H9 (cell line): ENCODE measurements at regions not wholly inside any gene's neighbourhood (a gene's known extent, or its start where the extent isn't known, plus 50 kb on each side); places are given as distances from the start of the nearest gene placed in this dataset.

Experiments
- DNase-seq: peaks from one replicate; pipeline ENCODE4 v3.0.0-alpha.2; 2017
- H2AFZ ChIP-seq: one replicate; pipeline ENCODE4 v1.6.1; 2013; ENCODE audit warnings: mild to moderate bottlenecking, low read length, control low read depth, moderate library complexity
- H2AK5ac ChIP-seq: 2 replicates; pipeline ENCODE4 v1.6.1; 2013; ENCODE audit warnings: low read length, control low read depth, mixed read lengths; ENCODE audit not compliant: insufficient read length
- H2BK120ac ChIP-seq: one replicate; pipeline ENCODE4 v1.6.1; 2013; ENCODE audit warnings: low read depth, mild to moderate bottlenecking, low read length, control low read depth, inconsistent platforms; ENCODE audit not compliant: poor library complexity, severe bottlenecking
- H2BK12ac ChIP-seq: 2 replicates; pipeline ENCODE4 v1.6.1; 2013; ENCODE audit warnings: low read length, control low read depth, mixed read lengths, low read depth; ENCODE audit not compliant: insufficient read length
- H2BK15ac ChIP-seq: 2 replicates; pipeline ENCODE4 v1.6.1; 2013; ENCODE audit warnings: low read depth, low read length, control low read depth
- H2BK20ac ChIP-seq: one replicate; pipeline ENCODE4 v1.6.1; 2013; ENCODE audit warnings: low read depth, mild to moderate bottlenecking, low read length, control low read depth, inconsistent platforms; ENCODE audit not compliant: poor library complexity, severe bottlenecking
- H2BK5ac ChIP-seq: 2 replicates; pipeline ENCODE4 v1.6.1; 2013; ENCODE audit warnings: low read length, control low read depth, mixed read lengths; ENCODE audit not compliant: insufficient read length
- H3K14ac ChIP-seq: 2 replicates; pipeline ENCODE4 v1.6.1; 2013; ENCODE audit warnings: low read length, control low read depth; ENCODE audit not compliant: insufficient read depth
- H3K18ac ChIP-seq: 2 replicates; pipeline ENCODE4 v1.6.1; 2013; ENCODE audit warnings: low read depth, mild to moderate bottlenecking, mixed read lengths, low read length, control low read depth; ENCODE audit not compliant: insufficient read length
- H3K23ac ChIP-seq: 2 replicates; pipeline ENCODE4 v1.6.1; 2013; ENCODE audit warnings: low read length, control low read depth, mixed read lengths, low read depth; ENCODE audit not compliant: insufficient read length
- H3K23me2 ChIP-seq: 2 replicates; pipeline ENCODE4 v1.6.1; 2013; ENCODE audit warnings: low read depth, mild to moderate bottlenecking, mixed read lengths, low read length, control low read depth; ENCODE audit not compliant: insufficient read length, poor library complexity, severe bottlenecking
- H3K27ac ChIP-seq: 2 replicates; pipeline ENCODE4 v1.5.1; 2013; ENCODE audit warnings: low read length, control low read depth, mixed read lengths, low read depth; ENCODE audit not compliant: insufficient read length
- H3K27me3 ChIP-seq: 2 replicates; pipeline ENCODE4 v1.6.1; 2013; ENCODE audit warnings: low read length, control low read depth, inconsistent platforms; ENCODE audit not compliant: insufficient read depth
- H3K4ac ChIP-seq: 2 replicates; pipeline ENCODE4 v1.6.1; 2013; ENCODE audit warnings: low read depth, mild to moderate bottlenecking, control low read depth, inconsistent platforms, low read length, moderate library complexity
- H3K4me1 ChIP-seq: 2 replicates; pipeline ENCODE4 v1.6.1; 2013; ENCODE audit warnings: low read length, control low read depth, inconsistent platforms; ENCODE audit not compliant: insufficient read depth
- H3K4me2 ChIP-seq: 2 replicates; pipeline ENCODE4 v1.6.1; 2013; ENCODE audit warnings: low read length, control low read depth, mixed read lengths; ENCODE audit not compliant: insufficient read length, insufficient read depth
- H3K56ac ChIP-seq: 2 replicates; pipeline ENCODE4 v1.6.1; 2013; ENCODE audit warnings: low read depth, mild to moderate bottlenecking, mixed read lengths, low read length, control low read depth; ENCODE audit not compliant: insufficient read length
- H3K79me1 ChIP-seq: 2 replicates; pipeline ENCODE4 v1.6.1; 2013; ENCODE audit warnings: low read depth, mild to moderate bottlenecking, moderate library complexity, low read length, control low read depth, inconsistent platforms; ENCODE audit not compliant: insufficient read depth, poor library complexity, severe bottlenecking
- H3K79me2 ChIP-seq: 2 replicates; pipeline ENCODE4 v1.6.1; 2013; ENCODE audit warnings: low read length, control low read depth, inconsistent platforms; ENCODE audit not compliant: insufficient read depth
- H3K9ac ChIP-seq: 2 replicates; pipeline ENCODE4 v1.6.1; 2013; ENCODE audit warnings: low read length, control low read depth, mixed read lengths; ENCODE audit not compliant: insufficient read length; ENCODE audit errors: extremely low read depth
- H3K9me3 ChIP-seq: one replicate; pipeline ENCODE4 v1.6.1; 2013; ENCODE audit warnings: low read depth, low read length, inconsistent platforms; ENCODE audit not compliant: control insufficient read depth
- H3T11ph ChIP-seq: one replicate; pipeline ENCODE4 v1.6.1; 2013; ENCODE audit warnings: mild to moderate bottlenecking, low read length, control low read depth, inconsistent platforms
- H4K20me1 ChIP-seq: one replicate; pipeline ENCODE4 v1.6.1; 2013; ENCODE audit not compliant: control insufficient read depth, insufficient read length, insufficient read depth
- H4K5ac ChIP-seq: 2 replicates; pipeline ENCODE4 v1.6.1; 2013; ENCODE audit warnings: low read depth, mild to moderate bottlenecking, mixed read lengths, low read length, control low read depth; ENCODE audit not compliant: insufficient read length
- H4K8ac ChIP-seq: replicated peaks from 2 replicates; pipeline ENCODE4 v1.6.1; 2013; ENCODE audit warnings: low read length, control low read depth, mixed read lengths, low read depth; ENCODE audit not compliant: insufficient read length
- H4K91ac ChIP-seq: 2 replicates; pipeline ENCODE4 v1.6.1; 2013; ENCODE audit warnings: low read depth, mild to moderate bottlenecking, moderate library complexity, mixed read lengths, low read length, control low read depth; ENCODE audit not compliant: insufficient read length
- H3K27ac Mint-ChIP-seq, 3 experiments: 2 replicates in 2 of 3; 3 replicates in 1 of 3; pipeline ENCODE4 v1.8.0; 2020 to 2021; ENCODE audit warnings: mixed read lengths in 3 of 3, mild to moderate bottlenecking in 1 of 3, moderate library complexity in 1 of 3
- H3K27me3 Mint-ChIP-seq: 2 replicates; pipeline ENCODE4 v1.8.0; 2021; ENCODE audit warnings: low read depth, mild to moderate bottlenecking, moderate library complexity, mixed read lengths
- H3K36me3 Mint-ChIP-seq, 3 experiments: 2 replicates in 2 of 3; 3 replicates in 1 of 3; pipeline ENCODE4 v1.8.0; 2020 to 2021; ENCODE audit warnings: low read depth in 3 of 3, mixed read lengths in 3 of 3; ENCODE audit not compliant: insufficient read depth in 1 of 3
- H3K4me1 Mint-ChIP-seq, 2 experiments: 2 replicates each; pipeline ENCODE4 v1.8.0; 2020; ENCODE audit warnings: mixed read lengths in 2 of 2
- H3K4me3 Mint-ChIP-seq, 2 experiments: 2 replicates in 1 of 2; 3 replicates in 1 of 2; pipeline ENCODE4 v1.8.0; 2020 to 2021; ENCODE audit warnings: mild to moderate bottlenecking in 2 of 2, mixed read lengths in 2 of 2, moderate library complexity in 1 of 2
- H3K9me3 Mint-ChIP-seq, 2 experiments: 2 replicates in 1 of 2; 3 replicates in 1 of 2; pipeline ENCODE4 v1.8.0; 2020; ENCODE audit warnings: mild to moderate bottlenecking in 2 of 2, mixed read lengths in 2 of 2, moderate library complexity in 1 of 2
- WGBS: extraction: QIAGEN DNeasy Blood & Tissue Kit; methylation state at CpG from one replicate; pipeline ENCODE4 v1.1.7; 2013; ENCODE audit warnings: missing lambda C conversion rate, low lambda C conversion rate, mixed read lengths; ENCODE audit not compliant: insufficient read length; ENCODE audit errors: extremely low coverage; 5-methylcytosine and 5-hydroxymethylcytosine counted together
- TF ChIP-seq, protein P1 (sequence below): fragments of 200-600 bp; sonication (generic); conservative IDR thresholded peaks from 3 replicates; pipeline ENCODE4 v1.8.0; 2021; ENCODE audit warnings: antibody characterized with exemption, mild to moderate bottlenecking

DNA sequence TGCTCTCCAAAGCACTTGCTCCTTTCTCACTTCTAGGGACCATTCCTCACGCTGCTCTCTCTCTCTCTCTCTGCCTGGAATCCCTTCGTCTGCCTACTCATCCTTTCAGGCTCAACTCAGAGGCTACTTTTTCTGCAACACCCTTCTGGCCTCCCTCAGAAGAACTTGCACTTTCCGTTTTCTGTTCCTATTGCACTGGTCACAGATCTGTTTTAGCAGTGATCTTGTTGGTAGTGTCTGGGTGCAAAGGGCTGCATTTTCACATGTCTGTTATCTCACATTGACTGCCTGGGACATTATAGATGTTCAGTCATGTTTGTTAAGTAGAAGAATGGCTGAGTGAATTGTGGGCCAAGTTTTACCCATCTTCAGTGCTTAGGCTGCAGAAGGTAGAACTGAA lies 63.5 kb downstream of the RIN2 start:
- H2BK20ac ChIP-seq, result no peak overlapping the region
- H3K23ac ChIP-seq, result no peak overlapping the region
- no peaks in the 10 kb centered on the region; the same call in 1 of the 2 replicates for H3K4me1 ChIP-seq
- no peak overlapping the region for H4K5ac ChIP-seq
- no peaks in the 10 kb centered on the region for H4K20me1 ChIP-seq
- peaks cover 8% of the 10 kb centered on the region in 2 experiments for H3K4me1 Mint-ChIP-seq
- no peaks in the 10 kb centered on the region for H3K79me2 ChIP-seq
- no peak overlapping the region for H4K8ac ChIP-seq
- no peak overlapping the region for H2AK5ac ChIP-seq
- no peak overlapping the region for H2AFZ ChIP-seq
- no peaks in the 10 kb centered on the region; the same call in 1 of the 2 replicates for H3K27me3 Mint-ChIP-seq
- H2BK5ac ChIP-seq, result no peak overlapping the region
- no peak overlapping the region for H3K14ac ChIP-seq
- H3K56ac ChIP-seq, result no peak overlapping the region
- no peak overlapping the region for H2BK12ac ChIP-seq
- H2BK120ac ChIP-seq, result no peak overlapping the region
- no peak overlapping the region for H3K9ac ChIP-seq
- H3K4me2 ChIP-seq, result no peak overlapping the region
- H3K9me3 Mint-ChIP-seq, result no peaks in the 10 kb centered on the region; a peak in 1 of 5 replicates
- H3K27ac ChIP-seq, result no peak overlapping the region
- H3K27ac Mint-ChIP-seq, result no peak overlapping the region
- no peak overlapping the region for H3K4ac ChIP-seq
- WGBS, result no CpG with 5 or more reads among the region's 3 CpGs
- H4K91ac ChIP-seq, result no peak overlapping the region
- no peak overlapping the region for H3K18ac ChIP-seq
- H3K23me2 ChIP-seq, result no peaks in the 10 kb centered on the region
- no peak overlapping the region for H3T11ph ChIP-seq
- no peak overlapping the region for H3K4me3 Mint-ChIP-seq
- no peaks in the 10 kb centered on the region for H3K9me3 ChIP-seq
- no peaks in the 10 kb centered on the region for H3K27me3 ChIP-seq
- no peaks in the 10 kb centered on the region for H3K36me3 Mint-ChIP-seq
- TF ChIP-seq, protein P1, sequence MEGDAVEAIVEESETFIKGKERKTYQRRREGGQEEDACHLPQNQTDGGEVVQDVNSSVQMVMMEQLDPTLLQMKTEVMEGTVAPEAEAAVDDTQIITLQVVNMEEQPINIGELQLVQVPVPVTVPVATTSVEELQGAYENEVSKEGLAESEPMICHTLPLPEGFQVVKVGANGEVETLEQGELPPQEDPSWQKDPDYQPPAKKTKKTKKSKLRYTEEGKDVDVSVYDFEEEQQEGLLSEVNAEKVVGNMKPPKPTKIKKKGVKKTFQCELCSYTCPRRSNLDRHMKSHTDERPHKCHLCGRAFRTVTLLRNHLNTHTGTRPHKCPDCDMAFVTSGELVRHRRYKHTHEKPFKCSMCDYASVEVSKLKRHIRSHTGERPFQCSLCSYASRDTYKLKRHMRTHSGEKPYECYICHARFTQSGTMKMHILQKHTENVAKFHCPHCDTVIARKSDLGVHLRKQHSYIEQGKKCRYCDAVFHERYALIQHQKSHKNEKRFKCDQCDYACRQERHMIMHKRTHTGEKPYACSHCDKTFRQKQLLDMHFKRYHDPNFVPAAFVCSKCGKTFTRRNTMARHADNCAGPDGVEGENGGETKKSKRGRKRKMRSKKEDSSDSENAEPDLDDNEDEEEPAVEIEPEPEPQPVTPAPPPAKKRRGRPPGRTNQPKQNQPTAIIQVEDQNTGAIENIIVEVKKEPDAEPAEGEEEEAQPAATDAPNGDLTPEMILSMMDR, result no peak
- no peak overlapping the region for H2BK15ac ChIP-seq
- DNase-seq, result no peak
- no peaks in the 10 kb centered on the region for H3K79me1 ChIP-seq
